ENCODE measurements at regions not wholly inside any gene's neighbourhood (a gene's known extent, or its start where the extent isn't known, plus 50 kb on each side); places are given as distances from the start of the nearest gene placed in this dataset.

- TF ChIP-seq ZNF629 (tag by site-specific recombination; IDR thresholded peaks at IDR 0.05) (no peak), REST (tag by site-specific recombination; IDR thresholded peaks at IDR 0.05) (no peak)
- TF ChIP-seq, protein P1, sequence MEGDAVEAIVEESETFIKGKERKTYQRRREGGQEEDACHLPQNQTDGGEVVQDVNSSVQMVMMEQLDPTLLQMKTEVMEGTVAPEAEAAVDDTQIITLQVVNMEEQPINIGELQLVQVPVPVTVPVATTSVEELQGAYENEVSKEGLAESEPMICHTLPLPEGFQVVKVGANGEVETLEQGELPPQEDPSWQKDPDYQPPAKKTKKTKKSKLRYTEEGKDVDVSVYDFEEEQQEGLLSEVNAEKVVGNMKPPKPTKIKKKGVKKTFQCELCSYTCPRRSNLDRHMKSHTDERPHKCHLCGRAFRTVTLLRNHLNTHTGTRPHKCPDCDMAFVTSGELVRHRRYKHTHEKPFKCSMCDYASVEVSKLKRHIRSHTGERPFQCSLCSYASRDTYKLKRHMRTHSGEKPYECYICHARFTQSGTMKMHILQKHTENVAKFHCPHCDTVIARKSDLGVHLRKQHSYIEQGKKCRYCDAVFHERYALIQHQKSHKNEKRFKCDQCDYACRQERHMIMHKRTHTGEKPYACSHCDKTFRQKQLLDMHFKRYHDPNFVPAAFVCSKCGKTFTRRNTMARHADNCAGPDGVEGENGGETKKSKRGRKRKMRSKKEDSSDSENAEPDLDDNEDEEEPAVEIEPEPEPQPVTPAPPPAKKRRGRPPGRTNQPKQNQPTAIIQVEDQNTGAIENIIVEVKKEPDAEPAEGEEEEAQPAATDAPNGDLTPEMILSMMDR (tag by site-specific recombination; IDR thresholded peaks at IDR 0.05): no peak
Measured at GRCh38 chr14:104448721-104449120, 130.8 kb upstream of the C14orf180 start.

Measured in HEK293 (cell line).